Stimulated activated CD8-positive, alpha-beta memory T cell treated with anti-CD3 and anti-CD28 coated beads, Interleukin-4, amount 100 ng/mL, for 48 hours (primary cell): ENCODE measurements at regions not wholly inside any gene's neighbourhood (a gene's known extent, or its start where the extent isn't known, plus 50 kb on each side); places are given as distances from the start of the nearest gene placed in this dataset.
"Not testable (repeated sequence)": the region's sequence is repeated elsewhere in the genome, so short reads cannot be mapped to it uniquely, and the experiment has no call there.

Experiments
- DNase-seq: peaks from one replicate; pipeline ENCODE4 v3.0.0-alpha.2; 2020

DNA sequence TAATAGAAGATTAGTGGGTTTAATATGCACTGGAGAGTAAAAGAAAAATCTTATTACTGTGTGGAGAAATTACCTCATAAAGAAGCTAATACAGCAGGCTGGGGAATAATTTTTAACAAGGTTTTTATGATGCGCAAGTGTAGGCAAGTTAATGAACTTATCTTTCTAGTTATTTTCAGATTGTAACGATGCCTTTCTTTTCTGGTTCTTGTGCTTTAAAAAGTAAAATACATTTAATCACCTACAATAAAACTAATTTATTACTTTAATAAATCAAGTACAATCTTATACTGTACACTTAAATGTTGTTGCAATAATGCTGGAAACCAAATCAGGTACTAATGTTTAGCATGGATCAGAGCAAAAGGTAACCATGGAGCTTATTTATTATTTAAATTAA, 266.6 kb downstream of the ZIC1 start:
- no peak for DNase-seq

DNA sequence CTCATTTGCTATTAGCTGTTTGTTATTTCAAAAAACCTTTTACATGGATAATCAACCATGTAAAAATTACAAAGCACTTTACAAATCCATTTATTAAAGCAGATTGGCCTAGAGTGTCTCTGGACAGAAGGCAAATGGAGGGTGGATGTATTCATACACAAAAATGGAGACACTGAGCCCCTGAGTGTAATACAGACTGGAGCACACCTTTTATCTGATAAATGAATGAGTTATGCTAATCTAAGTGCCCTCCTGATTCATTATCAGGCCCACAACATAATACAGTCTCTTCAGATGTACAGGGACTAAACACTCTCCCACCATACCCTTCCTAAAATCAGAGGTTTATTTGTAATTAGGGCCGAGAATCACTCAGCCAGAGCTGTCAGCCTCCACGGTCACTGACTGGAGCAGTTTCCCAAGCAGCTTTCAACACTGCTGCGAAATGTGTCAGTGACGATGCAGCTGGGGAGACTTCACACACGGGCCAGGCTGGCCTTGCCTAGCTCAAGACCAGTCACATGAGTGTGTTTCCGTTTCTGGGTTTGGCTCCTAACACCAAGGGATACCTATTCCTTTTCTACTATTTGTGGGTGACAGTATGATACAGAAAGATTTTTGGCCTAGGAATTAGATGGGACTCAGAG, 271.8 kb downstream of the ZIC1 start:
- DNase-seq = no peak

DNA sequence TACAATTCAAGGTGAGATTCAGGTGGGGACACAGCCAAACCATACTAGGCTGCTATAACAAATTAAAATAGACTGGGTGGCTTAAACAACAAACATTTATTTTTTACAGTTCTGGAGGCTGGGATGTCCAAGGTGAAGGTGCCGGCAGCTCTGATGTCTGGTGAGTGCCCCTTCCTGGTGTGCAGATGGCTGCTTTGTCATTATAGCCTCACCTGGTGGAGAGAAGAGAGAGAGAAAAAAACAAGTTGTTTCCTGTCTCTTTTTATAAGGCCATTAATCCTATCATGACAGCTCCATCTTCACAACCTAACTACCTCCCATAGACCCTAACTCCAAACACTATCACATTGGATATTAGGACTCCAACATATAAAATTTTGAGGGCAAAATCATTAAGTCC, 279.7 kb downstream of the ZIC1 start:
- DNase-seq = no peak

DNA sequence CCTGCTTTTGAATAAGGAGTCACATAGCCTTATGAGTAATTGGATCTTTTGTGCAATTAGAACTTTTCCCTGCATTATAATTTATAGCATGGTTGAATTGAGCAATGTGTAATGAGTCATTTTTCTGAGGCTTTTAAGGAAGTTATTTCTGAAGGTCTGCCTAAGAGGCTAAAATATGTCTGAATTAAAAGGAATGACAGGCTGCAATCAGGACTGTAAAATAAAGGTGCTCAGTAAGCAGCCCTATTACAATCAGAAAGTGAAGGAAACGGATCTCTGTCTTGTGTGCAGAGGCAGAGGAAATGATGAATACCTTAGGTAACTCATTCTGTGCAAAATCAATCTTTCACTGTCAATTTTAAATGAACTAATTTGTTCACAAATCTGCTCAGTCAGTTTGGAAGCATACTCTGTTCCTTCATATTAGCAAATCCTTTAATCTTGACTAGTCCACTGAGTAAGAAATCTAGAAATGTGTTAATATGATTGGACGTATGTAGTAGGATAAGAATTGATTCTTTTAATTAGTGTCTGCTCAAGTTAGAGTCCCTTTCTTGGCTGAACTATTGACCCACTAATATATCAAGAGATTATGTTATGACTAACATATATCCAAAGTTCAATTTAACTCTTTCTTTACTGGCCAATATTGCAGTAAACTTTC, 290.1 kb downstream of the ZIC1 start:
- DNase-seq = no peak

DNA sequence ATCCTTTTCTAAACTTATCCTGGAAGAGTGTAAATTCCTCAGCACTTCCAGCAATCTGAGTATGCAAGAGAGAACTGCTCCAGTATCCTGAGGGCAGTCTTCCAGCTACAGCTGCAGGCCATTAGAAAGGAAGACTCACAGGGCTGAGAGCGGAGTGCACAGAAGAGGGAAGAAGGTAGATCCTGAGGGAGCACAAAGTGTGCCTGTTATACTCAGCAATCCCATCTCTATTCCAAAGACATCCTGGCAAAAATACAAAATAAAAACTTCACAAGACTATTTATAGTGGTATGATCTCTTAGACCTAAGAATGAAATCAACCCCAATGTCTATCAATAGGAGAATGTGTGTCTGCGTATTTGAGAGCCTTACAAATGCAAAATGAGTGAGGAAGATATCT, 292.0 kb downstream of the ZIC1 start:
- DNase-seq = no peak

DNA sequence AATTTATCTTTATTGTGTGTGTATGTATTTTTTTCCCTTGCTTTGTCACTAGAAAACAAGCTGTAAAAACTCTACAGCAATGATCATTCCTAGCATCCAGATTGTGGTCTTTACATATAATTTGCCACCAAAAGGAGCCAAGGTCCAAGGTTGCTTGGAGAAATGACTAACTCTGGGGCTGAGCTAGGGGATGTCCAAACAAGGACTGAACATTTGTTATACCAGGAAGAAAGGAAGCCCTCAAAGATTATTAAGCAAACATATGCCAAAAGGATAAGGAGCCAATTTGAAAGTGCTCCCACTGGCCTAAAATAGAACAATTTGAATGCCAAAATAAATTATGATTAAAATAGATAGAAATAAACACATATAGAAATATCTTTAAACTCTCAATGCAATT, 293.3 kb downstream of the ZIC1 start:
- no peak for DNase-seq

DNA sequence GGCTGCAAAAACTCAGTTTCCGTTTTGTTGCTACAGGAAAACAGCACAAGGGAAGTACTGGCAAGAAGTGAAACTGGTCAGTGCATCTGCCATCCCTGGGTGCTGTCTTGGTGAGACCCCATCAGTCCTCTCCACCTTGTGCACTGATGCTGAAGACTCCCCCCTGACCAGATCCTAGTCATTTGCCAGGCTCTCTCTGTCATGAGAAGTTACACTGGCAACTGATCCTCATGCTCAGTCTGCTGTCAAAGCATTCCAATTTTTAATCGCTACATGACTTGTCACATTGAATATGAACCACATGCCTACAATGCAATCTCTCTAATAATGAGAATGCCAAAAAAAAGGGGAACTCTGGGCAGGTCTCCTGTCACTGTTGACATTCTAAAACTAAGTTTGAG, 296.5 kb downstream of the ZIC1 start:
- DNase-seq = no peak

DNA sequence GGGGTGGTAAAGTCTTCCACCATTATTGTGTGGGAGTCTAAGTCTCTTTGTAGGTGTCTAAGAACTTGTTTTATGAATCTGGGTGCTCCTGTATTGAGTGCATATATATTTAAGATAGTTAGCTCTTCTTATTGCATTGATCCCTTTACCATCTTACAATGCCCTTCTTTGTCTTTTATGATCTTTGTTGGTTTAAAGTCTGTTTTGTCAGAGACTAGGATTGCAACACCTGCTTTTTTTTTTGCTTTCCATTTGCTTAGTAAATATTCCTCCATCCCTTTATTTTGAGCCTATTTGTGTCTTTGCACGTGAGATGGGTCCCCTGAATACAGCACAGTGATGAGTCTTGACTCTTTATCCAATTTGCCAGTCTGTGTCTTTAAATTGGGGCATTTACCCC, 301.6 kb downstream of the ZIC1 start:
- DNase-seq = not testable (repeated sequence)

DNA sequence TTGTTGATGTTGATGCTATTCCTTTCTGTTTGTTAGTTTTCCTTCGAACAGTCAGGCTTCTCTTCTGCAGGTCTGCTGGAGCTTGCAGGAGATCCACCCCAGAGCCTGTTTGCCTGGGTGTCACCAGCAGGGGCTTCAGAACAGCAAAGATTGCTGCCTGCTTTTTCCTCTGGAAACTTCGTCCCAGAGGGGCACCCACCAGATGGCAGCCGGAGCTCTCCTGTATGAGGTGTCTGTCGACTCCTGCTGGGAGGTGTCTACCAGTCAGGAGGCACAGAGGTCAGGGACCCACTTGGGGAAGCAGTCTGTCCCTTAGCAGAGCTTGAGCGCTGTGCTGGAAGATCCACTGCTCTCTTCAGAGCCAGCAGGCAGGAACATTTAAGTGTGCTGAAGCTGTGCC, 303.2 kb downstream of the ZIC1 start:
- no peak for DNase-seq

DNA sequence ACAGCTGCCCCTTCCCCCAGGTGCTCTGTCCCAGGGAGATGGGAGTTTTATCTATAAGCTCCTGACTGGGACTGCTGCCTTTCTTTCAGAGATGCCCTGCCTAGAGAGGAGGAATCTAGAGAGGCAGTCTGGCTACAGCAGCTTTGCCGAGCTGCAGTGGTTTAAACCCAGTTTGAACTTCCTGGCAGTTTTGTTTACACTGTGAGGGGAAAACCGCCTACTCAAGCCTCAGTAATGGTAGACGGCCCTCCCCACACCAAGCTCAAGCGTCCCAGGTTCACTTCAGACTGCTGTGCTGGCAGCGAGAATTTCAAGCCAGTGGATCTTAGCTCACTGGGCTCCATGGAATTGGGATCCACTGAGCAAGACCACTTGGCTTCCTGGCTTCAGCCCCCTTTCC, 303.6 kb downstream of the ZIC1 start:
- DNase-seq = not testable (repeated sequence)

DNA sequence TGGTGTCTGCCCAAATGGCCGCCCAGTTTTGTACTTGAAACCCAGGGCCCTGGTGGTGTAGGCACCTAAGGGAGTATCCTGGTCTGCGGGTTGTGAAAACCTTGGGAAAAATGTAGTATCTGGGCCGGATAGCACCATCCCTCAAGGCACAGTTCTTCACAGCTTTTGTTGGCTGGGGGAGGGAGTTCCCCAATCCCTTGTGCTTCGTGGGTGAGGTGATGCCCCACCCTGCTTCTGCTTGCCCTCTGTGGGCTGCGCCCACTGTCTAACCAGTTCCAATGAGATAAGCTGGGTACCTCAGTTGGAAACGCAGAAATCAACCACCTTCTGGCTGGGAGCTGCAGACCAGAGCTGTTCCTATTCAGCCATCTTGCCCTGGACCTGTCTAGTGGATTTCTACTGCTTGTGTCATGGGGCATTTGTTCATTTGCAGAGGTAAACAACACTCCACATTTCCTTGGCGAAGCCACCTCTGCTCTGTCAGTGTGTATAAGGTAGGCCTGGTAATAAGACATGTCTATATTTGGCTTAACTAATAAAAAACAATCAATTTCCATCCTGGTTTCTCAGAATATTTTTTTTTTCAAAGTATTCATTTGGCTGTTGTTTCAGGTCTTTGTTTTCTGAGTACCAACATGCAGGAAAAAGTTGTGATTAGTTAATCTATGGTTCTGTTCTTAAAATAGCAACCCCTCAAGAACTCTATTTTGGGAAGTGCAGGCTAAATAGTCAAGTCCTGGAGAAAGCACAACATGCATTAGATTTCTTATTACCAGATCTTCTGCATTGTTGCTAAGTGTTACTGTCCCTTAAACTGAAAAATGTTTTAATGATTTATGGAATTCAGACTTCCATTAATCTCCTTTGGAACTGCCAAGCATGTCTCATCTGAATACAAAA, 304.3 kb downstream of the ZIC1 start:
- no peak for DNase-seq

DNA sequence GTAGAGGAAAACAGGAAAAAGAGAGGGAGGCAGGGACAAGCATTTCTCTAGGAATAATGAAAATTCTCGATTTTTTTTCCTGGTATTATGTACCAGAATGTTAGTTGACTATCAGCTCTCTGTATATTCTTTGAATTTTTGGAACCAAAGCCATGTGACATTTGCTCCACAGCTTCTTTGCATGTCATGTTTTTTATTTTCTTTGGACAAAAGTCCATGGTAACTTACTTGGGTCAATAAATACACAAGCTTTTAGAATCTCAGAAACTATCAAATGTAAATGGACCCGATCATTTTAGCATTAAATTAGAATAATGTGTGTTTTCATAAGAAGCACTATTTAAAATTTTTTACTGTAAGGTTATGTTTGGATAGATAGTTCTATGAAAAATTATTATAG, 320.5 kb downstream of the ZIC1 start:
- DNase-seq = no peak

DNA sequence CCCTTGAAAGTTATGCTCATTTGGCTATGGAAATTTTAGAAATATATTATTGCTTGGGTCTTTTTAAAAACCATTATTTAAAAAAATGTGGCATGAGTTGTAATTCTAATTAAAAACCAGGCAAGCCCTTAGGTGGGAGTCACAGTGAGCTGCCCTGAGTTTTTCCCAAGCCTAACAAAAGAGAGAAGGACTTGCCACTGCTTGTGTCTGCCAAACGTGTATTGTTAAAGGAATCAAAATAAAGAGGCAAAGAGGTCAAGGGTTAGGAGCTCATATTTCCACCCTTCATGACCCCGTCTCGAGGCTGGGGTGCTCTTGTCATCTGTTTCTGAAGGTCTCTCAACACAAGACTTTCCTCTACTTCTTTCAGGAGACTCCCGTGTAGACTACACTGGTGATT, 321.1 kb downstream of the ZIC1 start:
- DNase-seq = no peak

DNA sequence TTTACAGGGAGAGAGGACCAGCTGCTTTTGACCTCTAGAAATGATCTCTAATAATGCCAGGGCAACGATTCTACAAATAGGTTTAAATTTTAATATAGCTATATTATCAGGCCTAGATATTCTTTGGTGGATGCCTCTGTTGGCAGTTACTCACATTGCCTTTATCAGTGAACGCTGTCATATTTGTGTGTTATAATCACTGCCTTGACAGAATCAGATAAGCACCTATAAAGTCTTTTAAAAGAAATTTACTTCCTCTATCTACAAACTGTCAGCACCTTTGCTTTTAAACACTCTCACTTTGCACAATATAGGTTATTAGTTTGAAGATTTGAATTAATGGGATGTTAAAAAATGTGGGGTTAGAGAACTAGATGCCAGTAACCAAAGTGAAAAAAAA, 324.1 kb downstream of the ZIC1 start:
- no peak for DNase-seq

DNA sequence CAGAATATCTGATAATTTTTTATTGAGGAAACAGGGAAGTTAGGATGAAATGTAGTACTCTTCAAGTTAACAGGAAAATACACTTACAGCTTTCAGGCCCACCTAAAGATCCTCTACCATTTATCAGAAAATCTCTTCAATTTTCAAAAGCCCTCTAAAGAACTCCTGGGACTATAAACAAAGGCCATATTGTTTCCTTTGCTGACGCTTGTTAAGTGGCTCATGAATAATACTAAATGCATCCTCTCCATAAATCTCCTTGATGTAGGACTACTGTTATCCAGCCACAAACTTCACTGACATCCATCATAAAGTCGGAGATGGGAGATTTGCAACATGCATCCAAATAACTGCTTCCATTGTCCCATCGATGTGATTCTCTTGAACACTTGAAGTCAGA, 326.5 kb downstream of the ZIC1 start:
- DNase-seq = no peak

DNA sequence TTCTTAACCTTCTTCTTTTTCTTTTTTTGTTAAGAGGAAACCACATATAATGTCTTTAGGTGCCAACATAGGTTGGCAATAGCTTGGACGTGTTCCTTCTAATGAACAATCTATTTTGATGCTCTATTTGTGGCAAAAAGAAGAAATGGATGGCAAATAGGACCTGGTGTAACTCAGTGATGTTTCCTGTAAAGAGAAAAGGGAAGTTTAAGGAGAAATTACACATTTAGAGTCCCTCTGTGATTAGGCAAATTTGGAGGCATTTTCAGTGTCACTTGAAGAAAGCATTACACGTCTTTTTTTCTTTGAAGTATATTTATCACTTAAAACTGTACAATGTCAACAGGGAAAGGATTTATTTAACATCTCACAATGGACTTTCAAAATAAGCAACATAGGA, 327.1 kb downstream of the ZIC1 start:
- DNase-seq = no peak

DNA sequence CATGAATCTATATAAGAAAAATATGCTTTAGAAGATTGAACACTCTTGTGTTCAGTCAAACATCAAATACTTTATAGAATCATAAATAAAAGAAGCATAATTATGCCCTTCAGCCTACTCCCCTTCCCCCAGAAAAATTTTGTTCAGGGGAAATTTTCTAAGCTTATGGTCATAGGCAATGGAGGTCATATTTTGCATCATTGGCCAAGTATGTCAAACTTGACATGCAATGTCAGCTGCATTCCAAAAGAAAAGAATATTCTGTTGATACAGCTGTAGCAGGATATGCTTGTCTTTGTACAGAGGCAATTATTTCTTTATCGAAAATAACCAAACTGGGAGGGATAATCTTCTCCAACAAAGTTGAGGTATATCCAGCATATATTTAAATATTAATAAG, 328.2 kb downstream of the ZIC1 start:
- no peak for DNase-seq

DNA sequence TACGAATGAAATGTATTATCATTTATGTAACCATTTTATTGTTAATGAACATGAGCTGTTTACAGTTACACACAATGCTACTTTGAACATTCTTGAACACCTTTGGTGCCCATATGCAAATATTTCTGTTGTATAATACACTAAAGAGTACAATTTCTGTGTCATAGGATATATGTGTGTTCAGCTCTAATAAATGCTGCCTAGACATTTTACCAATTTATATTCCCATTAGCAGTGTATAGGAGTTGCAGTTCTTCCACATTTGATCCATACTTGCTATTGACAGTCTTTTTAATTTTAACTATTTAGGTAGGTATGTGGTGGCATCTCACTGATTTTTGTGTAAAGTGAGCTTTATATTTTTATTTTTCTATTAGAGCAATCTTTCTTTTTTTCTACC, 331.8 kb downstream of the ZIC1 start:
- no peak for DNase-seq

DNA sequence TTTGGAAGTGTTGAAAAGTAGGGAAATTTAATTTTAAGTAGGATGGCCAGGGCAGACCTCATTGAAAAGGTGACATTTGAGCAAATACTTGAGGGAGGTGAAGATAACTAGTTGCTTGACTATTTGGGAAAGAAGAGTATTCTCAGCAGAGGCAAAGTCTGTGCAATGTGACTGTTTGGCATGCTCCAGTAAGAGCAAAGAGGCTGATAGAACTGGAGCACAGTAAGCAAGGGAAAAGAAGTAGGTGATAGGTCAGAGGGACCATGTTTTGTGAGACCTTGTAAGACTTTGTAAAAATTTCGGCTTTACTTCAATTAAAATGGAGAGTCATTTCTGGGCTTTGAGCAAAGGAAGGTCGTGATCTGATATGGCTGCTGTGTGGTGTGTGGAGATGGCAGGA, 335.8 kb downstream of the ZIC1 start:
- DNase-seq = no peak

DNA sequence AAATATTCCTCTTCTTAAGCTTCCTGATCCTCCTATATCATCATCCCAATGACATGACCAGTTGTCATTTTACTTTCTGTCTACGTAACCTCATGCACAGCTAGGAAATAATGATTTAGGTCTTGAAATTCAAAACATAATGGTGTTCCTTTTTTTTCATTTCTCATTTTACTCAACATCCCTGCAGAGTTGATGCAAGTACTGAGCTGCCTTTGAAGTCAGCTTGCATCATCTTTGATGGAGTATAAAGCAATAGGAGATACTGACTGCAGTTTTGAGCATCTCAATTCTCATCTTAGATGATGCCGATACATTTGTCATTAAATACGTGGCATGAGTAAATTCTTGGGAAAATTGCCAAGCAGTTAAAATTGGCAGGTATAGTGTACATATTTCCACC, 346.1 kb downstream of the ZIC1 start:
- DNase-seq = no peak

DNA sequence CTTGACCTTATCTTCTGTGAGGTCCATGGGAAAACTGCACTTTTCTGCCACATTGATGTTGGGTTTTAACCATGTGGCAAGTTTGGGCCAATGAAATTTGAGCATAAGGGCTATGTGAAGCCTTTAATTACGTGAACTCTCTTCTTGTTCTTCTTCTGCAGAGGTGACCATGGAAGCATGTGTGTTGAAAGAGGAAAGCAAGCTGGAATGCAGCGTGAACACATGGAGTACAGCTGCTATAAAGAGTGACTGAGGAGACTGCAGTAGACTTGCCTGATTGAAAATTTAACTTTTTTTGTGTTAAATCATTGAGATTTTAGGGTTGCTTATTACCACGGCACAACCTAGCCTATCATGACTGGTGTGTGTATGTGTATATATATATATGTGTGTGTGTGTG, 347.3 kb downstream of the ZIC1 start:
- no peak for DNase-seq

DNA sequence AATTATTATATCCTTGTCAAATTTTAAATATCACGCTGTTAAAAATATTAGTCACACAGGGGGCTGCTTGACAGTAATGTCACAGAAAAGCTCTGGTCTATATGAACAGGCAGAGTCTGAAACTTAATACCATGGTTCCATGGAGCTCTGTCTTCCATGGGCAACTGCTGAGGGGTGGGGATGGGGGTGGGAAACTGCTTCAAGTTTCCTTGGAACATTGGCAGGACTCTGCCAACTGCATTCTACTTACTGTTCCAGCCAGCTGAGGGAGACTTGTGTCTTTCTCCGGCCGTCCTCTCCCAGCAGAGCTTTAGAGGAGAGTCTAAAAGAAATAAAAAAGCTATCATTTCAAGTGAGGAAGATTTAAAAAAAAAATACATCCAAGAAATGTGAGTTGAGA, 348.7 kb downstream of the ZIC1 start:
- no peak for DNase-seq

DNA sequence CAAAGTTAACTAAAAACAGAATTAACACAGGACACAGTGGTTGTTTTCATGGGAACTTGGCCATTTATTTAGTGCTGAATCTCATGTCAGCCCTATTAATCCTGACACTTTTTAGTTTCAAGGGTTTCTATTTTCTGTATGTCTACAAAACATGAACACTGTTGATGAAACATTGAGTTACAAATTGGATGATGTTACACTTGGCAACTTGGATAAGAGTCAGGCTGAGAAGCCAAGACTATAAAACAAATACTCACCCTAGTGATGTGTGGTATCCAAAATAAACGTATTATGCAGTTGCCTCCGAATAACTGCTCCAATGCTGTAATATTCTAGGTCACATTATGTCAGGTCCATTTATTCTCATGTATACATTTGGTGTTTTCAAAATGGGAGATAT, 349.6 kb downstream of the ZIC1 start:
- no peak for DNase-seq

DNA sequence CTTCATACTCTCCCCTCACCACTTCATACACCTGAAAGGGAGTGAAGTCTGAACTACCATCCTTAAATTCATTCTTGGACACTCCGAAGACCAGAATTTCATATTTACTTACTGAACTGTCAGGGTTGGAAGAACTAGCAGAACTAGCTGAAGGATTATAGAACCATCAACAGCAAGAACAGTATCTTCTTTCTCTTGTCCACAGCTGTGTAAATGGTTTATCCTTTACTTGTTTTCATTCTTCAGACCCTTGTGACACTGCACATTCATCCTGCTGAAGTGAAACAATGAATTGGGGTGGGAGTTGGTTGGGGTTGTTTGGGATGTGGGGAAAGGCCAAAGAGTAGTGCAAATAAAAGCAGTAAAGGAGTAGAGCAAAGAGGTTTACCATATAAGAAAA, 350.9 kb downstream of the ZIC1 start:
- no peak for DNase-seq
